Ovary (tissue), 7 donors: ENCODE measurements at regions not wholly inside any gene's neighbourhood (a gene's known extent, or its start where the extent isn't known, plus 50 kb on each side); places are given as distances from the start of the nearest gene placed in this dataset.

Experiments
- DNase-seq, 5 donors: peaks; one replicate each; pipeline ENCODE4 v3.0.0-alpha.2; 2019 to 2020
- H3K27ac ChIP-seq, 2 donors: fragments of 200-600 bp; one replicate each; pipeline versions ENCODE4 v1.5.1 to v1.8.0; 2019 to 2022
- H3K27me3 ChIP-seq: fragments of 200-600 bp; one replicate; pipeline ENCODE4 v1.8.0; 2022
- H3K36me3 ChIP-seq: fragments of 200-600 bp; sonication (generic); one replicate; pipeline ENCODE4 v1.5.1; 2019
- H3K4me1 ChIP-seq: one replicate; pipeline ENCODE4 v1.8.1; 2013; ENCODE audit warnings: mild to moderate bottlenecking, moderate library complexity; ENCODE audit not compliant: insufficient read depth
- H3K4me3 ChIP-seq: fragments of 200-600 bp; sonication (generic); one replicate; pipeline ENCODE4 v1.5.1; 2017
- H3K9me3 ChIP-seq, 2 donors: fragments of 200-600 bp in 1 of 2; sonication (generic) in 1 of 2; one replicate each; pipeline versions ENCODE4 v1.5.1 to v1.8.1; 2013 to 2019; ENCODE audit warnings: mild to moderate bottlenecking in 1 of 2, moderate library complexity in 1 of 2
- CTCF ChIP-seq, 3 donors: fragments of 450-650 bp in 2 of 3; fragments of 200-600 bp in 1 of 3; IDR thresholded peaks; one replicate each; pipeline versions ENCODE4 v1.5.1 to v1.8.0; 2016 to 2022; ENCODE audit warnings: antibody characterized with exemption in 3 of 3, mild to moderate bottlenecking in 1 of 3
- EP300 ChIP-seq: sonication (generic); formaldehyde crosslinking; IDR thresholded peaks from one replicate; pipeline ENCODE4 v1.6.1; 2017; ENCODE audit warnings: antibody characterized with exemption
- POLR2A ChIP-seq: fragments of 450-650 bp; IDR thresholded peaks from one replicate; pipeline ENCODE4 v1.6.1; 2017; ENCODE audit warnings: antibody characterized with exemption, mild to moderate bottlenecking, moderate library complexity
- WGBS, 3 donors: extraction: QIAGEN DNeasy Blood & Tissue Kit in 1 of 3; methylation state at CpG; one replicate each; pipeline versions ENCODE4 v1.1.5 to v1.1.7; 2013 to 2017; 5-methylcytosine and 5-hydroxymethylcytosine counted together
- intact Hi-C, 4 donors: fragments of 100-400 bp; cut with DNase I; formaldehyde crosslinking; loops; one replicate each; pipeline versions ENCODE4 v1.11.0 to v1.15.1; 2022 to 2023
- donor health status: DM: no; HTN: no; CAD: no; lungs with moderate emphysema.
- donor health status: DM: no; HTN: no; CAD: no.
- donor health status: Bipolar disorder and iron deficiency.
- donor health status: DM: no; HTN: no; CAD: no.
- donor health status: DM: yes; HTN: yes; CAD: no.

- Histone ChIP-seq H3K4me1 (no peaks in the 10 kb centered on the region), H3K4me3 (no peak overlapping the region), H3K36me3 (no peaks in the 10 kb centered on the region), H3K27me3 (no peaks in the 10 kb centered on the region), H3K27ac (no peak overlapping the region), H3K9me3 (no peaks in the 10 kb centered on the region)
- TF ChIP-seq CTCF (IDR thresholded peaks at IDR 0.05) (no peak), EP300 (no peak), POLR2A (no peak)
- intact Hi-C loops: no loop called here
- no peak for DNase-seq
- WGBS, 3 donors: 78 to 85% (median 80%) methylated on average over 10 of the region's 10 CpGs
These were observed 53.4 kb upstream of the GCSH start for GRCh38 chr16:81149614-81150013.

GRCh38 chr16:81148277-81148676 lies 52.1 kb upstream of the GCSH start:
- intact Hi-C loops: no loop called here
- WGBS, 3 donors: 65 to 70% (median 68%) methylated on average over 6 of the region's 6 CpGs
- no peaks in the 10 kb centered on the region for H3K4me1 ChIP-seq
- no peak overlapping the region for H3K4me3 ChIP-seq
- no peak overlapping the region for H3K27ac ChIP-seq
- DNase-seq: no peak
- no peaks in the 10 kb centered on the region for H3K27me3 ChIP-seq
- TF ChIP-seq POLR2A (no peak), CTCF (IDR thresholded peaks at IDR 0.05) (no peak), EP300 (no peak)
- H3K36me3 ChIP-seq: no peaks in the 10 kb centered on the region
- no peaks in the 10 kb centered on the region for H3K9me3 ChIP-seq
